K562 (cell line): ENCODE measurements at regions not wholly inside any gene's neighbourhood (a gene's known extent, or its start where the extent isn't known, plus 50 kb on each side); places are given as distances from the start of the nearest gene placed in this dataset.

Experiments used
- ATAC-seq: fragments of 200-7000 bp; cut with Tn5 transposase; 3 replicates; pipeline ENCODE4 v1.9.1; 2020; ENCODE audit warnings: moderate library complexity
- BruUV-seq: library from RNA; stranded (reverse); fragments of 400-500 nt; replicated peaks from 2 replicates; lab custom pipeline; 2021; lab: Mats Ljungman, UMichigan
- CTCF ChIA-PET: fragments of 300-600 bp; formaldehyde crosslinking; extraction: SDS; loops from one replicate; lab custom pipeline; 2021; ENCODE audit warnings: low intra/inter-chr PET ratio; lab: Yijun Ruan, JAX
- POLR2A ChIA-PET: fragments of 300-600, 350-650 bp; sonication (Branson Sonifier 250); formaldehyde crosslinking; extraction: SDS; loops from one replicate; lab custom pipeline; 2021; ENCODE audit warnings: antibody characterized with exemption, inconsistent platforms; lab: Yijun Ruan, JAX
- DNase-seq, 4 experiments: peaks; one replicate each; pipeline versions ENCODE4 v3.0.0 to v3.0.0-alpha.2; 2011 to 2018; ENCODE audit warnings: low spot score in 3 of 4, mixed read lengths in 3 of 4; ENCODE audit errors: extremely low read depth in 1 of 4
- FAIRE-seq: peaks from 2 replicates; lab custom pipeline; 2011; peaks lifted over from hg19 to GRCh38; lab: Jason Lieb, UNC
- H2AFZ ChIP-seq: 2 replicates; pipeline ENCODE4 v1.6.0; 2011; ENCODE audit warnings: low read depth, low read length, control low read depth, inconsistent platforms
- H3K27ac ChIP-seq: fragments of 200-600 bp; 3 replicates; pipeline ENCODE4 v1.8.0; 2011; ENCODE audit warnings: low read depth, mild to moderate bottlenecking, control low read depth, inconsistent platforms, low read length, moderate library complexity, mixed read lengths; ENCODE audit errors: extremely low read depth
- H3K27me3 ChIP-seq, 2 experiments: fragments of 300-600 bp in 1 of 2; 2 replicates in 1 of 2; 3 replicates in 1 of 2; pipeline versions ENCODE4 v1.6.0 to v1.8.0; 2011; ENCODE audit warnings: inconsistent platforms in 2 of 2, low read length in 2 of 2, mild to moderate bottlenecking in 1 of 2, mixed read lengths in 1 of 2, moderate library complexity in 1 of 2; ENCODE audit not compliant: control insufficient read depth in 2 of 2, insufficient read depth in 2 of 2
- H3K36me3 ChIP-seq: fragments of 300-600 bp; 3 replicates; pipeline ENCODE4 v1.8.0; 2011; ENCODE audit warnings: mild to moderate bottlenecking, low read length, inconsistent platforms; ENCODE audit not compliant: control insufficient read depth, insufficient read depth
- H3K4me1 ChIP-seq, 2 experiments: fragments of 200-600 bp in 1 of 2; replicated peaks in 1 of 2; 2 replicates in 1 of 2; 3 replicates in 1 of 2; pipeline versions ENCODE4 v1.5.1 to v1.8.0; 2011; ENCODE audit warnings: inconsistent platforms in 2 of 2, low read length in 2 of 2, mild to moderate bottlenecking in 1 of 2, mixed read lengths in 1 of 2, moderate library complexity in 1 of 2; ENCODE audit not compliant: control insufficient read depth in 2 of 2, insufficient read depth in 2 of 2
- H3K4me2 ChIP-seq: 2 replicates; pipeline ENCODE4 v1.6.1; 2011; ENCODE audit warnings: low read length, control low read depth, inconsistent platforms, mixed read lengths; ENCODE audit not compliant: insufficient read depth
- H3K4me3 ChIP-seq: fragments of 200-600 bp; sonication (generic), shearing (Covaris generic); 2 replicates; pipeline ENCODE4 v1.5.1; 2016; ENCODE audit warnings: control low read depth, inconsistent platforms
- H3K79me2 ChIP-seq: fragments of 200-600 bp; 3 replicates; pipeline ENCODE4 v1.8.0; 2011; ENCODE audit warnings: low read length, inconsistent platforms; ENCODE audit not compliant: control insufficient read depth, insufficient read depth
- H3K9ac ChIP-seq, 2 experiments: 2 replicates each; pipeline versions ENCODE4 v1.6.0 to v1.6.1; 2011; ENCODE audit warnings: low read depth in 2 of 2, low read length in 2 of 2, control low read depth in 1 of 2, inconsistent platforms in 1 of 2, mild to moderate bottlenecking in 1 of 2, mixed read lengths in 1 of 2; ENCODE audit not compliant: insufficient read depth in 1 of 2
- H3K9me1 ChIP-seq: one replicate; pipeline ENCODE4 v1.6.0; 2011; ENCODE audit warnings: inconsistent platforms, mild to moderate bottlenecking, low read length, moderate library complexity; ENCODE audit not compliant: control insufficient read depth, insufficient read depth
- H3K9me3 ChIP-seq: replicated peaks from 2 replicates; pipeline ENCODE4 v1.5.1; 2011; ENCODE audit warnings: low read depth, low read length, inconsistent platforms; ENCODE audit not compliant: control insufficient read depth, insufficient read depth
- H4K20me1 ChIP-seq: replicated peaks from 2 replicates; pipeline ENCODE4 v1.6.1; 2011; ENCODE audit warnings: low read length, inconsistent platforms, mixed read lengths; ENCODE audit not compliant: control insufficient read depth, insufficient read depth
- CHD2 ChIP-seq: IDR thresholded peaks from 2 replicates; pipeline ENCODE4 v1.6.1; 2011; ENCODE audit warnings: low read depth, low read length
- DPF2 ChIP-seq: fragments of 450-650 bp; IDR thresholded peaks from 2 replicates; pipeline ENCODE4 v1.6.1; 2016
- EZH2 ChIP-seq: IDR thresholded peaks from 2 replicates; pipeline ENCODE4 v1.6.1; 2012; ENCODE audit warnings: low read depth, mild to moderate bottlenecking, inconsistent platforms, low read length, borderline replicate concordance
- PYGO2 ChIP-seq: fragments of 450-650 bp; IDR thresholded peaks from 2 replicates; pipeline ENCODE4 v1.6.1; 2016; ENCODE audit warnings: mild to moderate bottlenecking, missing genetic modification characterization, moderate library complexity, missing compliant biosample characterization
- WGBS: fragments of 100-300 bp; shearing (Covaris generic); methylation state at CpG from one replicate; pipeline ENCODE4 v1.1.6; 2016; ENCODE audit warnings: low coverage, mixed read lengths; ENCODE audit not compliant: insufficient coverage; ENCODE audit errors: missing lambda C conversion rate; 5-methylcytosine and 5-hydroxymethylcytosine counted together
- in situ Hi-C: fragments of 300-500 bp; cut with MboI; formaldehyde crosslinking; loops from 4 replicates; pipeline ENCODE4 v1.15.0; 2018; ENCODE audit warnings: inconsistent platforms, mixed read lengths
- intact Hi-C: fragments of 100-400 bp; cut with micrococcal nuclease; formaldehyde crosslinking; loops from 2 replicates; pipeline ENCODE4 v1.14.2; 2022
- TF ChIP-seq, protein P1 (sequence below): sonication (generic); formaldehyde crosslinking; IDR thresholded peaks from 2 replicates; pipeline ENCODE4 v1.8.1; 2023; ENCODE audit warnings: missing genetic modification reagents, mild to moderate bottlenecking, borderline replicate concordance

DNA sequence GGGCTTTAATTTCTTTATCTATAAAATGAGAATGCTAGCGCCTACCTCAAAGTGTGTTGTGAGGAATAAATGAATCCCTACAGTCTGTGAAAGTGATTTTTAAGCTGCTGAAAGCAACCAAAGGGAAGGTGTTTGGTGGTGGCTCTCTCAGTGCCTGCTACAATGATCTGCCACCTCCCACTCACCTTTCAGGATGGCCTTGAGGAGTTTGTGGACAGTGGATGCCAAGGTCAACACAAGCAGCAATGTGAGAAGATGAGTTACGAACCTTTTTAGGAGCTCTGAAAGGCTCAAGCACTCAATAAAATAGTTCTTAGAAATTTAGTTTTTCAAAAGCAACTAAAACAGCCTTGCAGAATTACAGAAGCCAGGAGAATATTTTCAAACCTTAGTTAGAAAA, 176.6 kb upstream of the DPT start (continued):
- TF ChIP-seq, protein P1, sequence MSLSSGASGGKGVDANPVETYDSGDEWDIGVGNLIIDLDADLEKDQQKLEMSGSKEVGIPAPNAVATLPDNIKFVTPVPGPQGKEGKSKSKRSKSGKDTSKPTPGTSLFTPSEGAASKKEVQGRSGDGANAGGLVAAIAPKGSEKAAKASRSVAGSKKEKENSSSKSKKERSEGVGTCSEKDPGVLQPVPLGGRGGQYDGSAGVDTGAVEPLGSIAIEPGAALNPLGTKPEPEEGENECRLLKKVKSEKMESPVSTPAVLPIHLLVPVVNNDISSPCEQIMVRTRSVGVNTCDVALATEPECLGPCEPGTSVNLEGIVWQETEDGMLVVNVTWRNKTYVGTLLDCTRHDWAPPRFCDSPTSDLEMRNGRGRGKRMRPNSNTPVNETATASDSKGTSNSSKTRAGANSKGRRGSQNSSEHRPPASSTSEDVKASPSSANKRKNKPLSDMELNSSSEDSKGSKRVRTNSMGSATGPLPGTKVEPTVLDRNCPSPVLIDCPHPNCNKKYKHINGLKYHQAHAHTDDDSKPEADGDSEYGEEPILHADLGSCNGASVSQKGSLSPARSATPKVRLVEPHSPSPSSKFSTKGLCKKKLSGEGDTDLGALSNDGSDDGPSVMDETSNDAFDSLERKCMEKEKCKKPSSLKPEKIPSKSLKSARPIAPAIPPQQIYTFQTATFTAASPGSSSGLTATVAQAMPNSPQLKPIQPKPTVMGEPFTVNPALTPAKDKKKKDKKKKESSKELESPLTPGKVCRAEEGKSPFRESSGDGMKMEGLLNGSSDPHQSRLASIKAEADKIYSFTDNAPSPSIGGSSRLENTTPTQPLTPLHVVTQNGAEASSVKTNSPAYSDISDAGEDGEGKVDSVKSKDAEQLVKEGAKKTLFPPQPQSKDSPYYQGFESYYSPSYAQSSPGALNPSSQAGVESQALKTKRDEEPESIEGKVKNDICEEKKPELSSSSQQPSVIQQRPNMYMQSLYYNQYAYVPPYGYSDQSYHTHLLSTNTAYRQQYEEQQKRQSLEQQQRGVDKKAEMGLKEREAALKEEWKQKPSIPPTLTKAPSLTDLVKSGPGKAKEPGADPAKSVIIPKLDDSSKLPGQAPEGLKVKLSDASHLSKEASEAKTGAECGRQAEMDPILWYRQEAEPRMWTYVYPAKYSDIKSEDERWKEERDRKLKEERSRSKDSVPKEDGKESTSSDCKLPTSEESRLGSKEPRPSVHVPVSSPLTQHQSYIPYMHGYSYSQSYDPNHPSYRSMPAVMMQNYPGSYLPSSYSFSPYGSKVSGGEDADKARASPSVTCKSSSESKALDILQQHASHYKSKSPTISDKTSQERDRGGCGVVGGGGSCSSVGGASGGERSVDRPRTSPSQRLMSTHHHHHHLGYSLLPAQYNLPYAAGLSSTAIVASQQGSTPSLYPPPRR (CRISPR knock-in tag), result no peak

DNA sequence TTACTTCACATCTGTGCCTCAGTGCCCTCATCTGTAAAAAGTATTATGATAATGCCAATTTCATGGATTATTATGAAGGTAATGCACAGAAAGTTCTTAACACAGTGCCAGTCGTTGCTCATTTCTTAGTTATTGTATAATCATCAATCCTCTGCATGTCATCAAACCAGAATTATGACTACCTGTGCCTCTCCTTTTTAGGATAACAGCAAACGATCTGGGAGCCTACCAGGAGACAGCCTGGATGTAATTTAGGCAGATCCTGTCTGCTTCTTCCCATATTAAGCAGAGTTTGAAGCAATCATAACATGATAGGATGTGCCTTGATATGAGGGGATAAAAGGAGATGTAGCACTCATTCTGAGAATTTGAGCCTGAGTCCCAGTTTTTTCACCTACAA, 177.4 kb upstream of the DPT start:
- Histone ChIP-seq H3K79me2 (no peaks in the 10 kb centered on the region), H3K4me1 (no peaks in the 10 kb centered on the region), H3K27ac (no peak overlapping the region), H2AFZ (no peak overlapping the region), H3K4me3 (no peak overlapping the region), H3K36me3 (no peaks in the 10 kb centered on the region), H3K9me3 (no peaks in the 10 kb centered on the region), H3K27me3 (no peaks in the 10 kb centered on the region), H3K9ac (no peak overlapping the region), H3K9me1 (no peaks in the 10 kb centered on the region), H3K4me2 (no peak overlapping the region), H4K20me1 (no peaks in the 10 kb centered on the region)
- in situ Hi-C loops (no loop called here), intact Hi-C loops (no loop called here)
- CTCF ChIA-PET, result no interaction called here
- ATAC-seq (no peak), FAIRE-seq (no peak), DNase-seq (no peak)
- no TSS peak for BruUV-seq
- 2% methylated on average over 2 of the region's 2 CpGs for WGBS
- POLR2A ChIA-PET, result no interaction called here
- no peak for TF ChIP-seq EZH2
- no peak for TF ChIP-seq DPF2
- TF ChIP-seq CHD2, result no peak
- TF ChIP-seq PYGO2 (tag), result no peak
